H9 (cell line): ENCODE measurements at regions not wholly inside any gene's neighbourhood (a gene's known extent, or its start where the extent isn't known, plus 50 kb on each side); places are given as distances from the start of the nearest gene placed in this dataset.
A peak's percentile ranks its signal among the peaks of the same experiment; 100 is the strongest.

ENCODE experiments used
- DNase-seq: peaks from one replicate; pipeline ENCODE4 v3.0.0-alpha.2; 2017
- H2AFZ ChIP-seq: one replicate; pipeline ENCODE4 v1.6.1; 2013; ENCODE audit warnings: mild to moderate bottlenecking, low read length, control low read depth, moderate library complexity
- H2AK5ac ChIP-seq: 2 replicates; pipeline ENCODE4 v1.6.1; 2013; ENCODE audit warnings: low read length, control low read depth, mixed read lengths; ENCODE audit not compliant: insufficient read length
- H2BK120ac ChIP-seq: one replicate; pipeline ENCODE4 v1.6.1; 2013; ENCODE audit warnings: low read depth, mild to moderate bottlenecking, low read length, control low read depth, inconsistent platforms; ENCODE audit not compliant: poor library complexity, severe bottlenecking
- H2BK12ac ChIP-seq: 2 replicates; pipeline ENCODE4 v1.6.1; 2013; ENCODE audit warnings: low read length, control low read depth, mixed read lengths, low read depth; ENCODE audit not compliant: insufficient read length
- H2BK15ac ChIP-seq: 2 replicates; pipeline ENCODE4 v1.6.1; 2013; ENCODE audit warnings: low read depth, low read length, control low read depth
- H2BK20ac ChIP-seq: one replicate; pipeline ENCODE4 v1.6.1; 2013; ENCODE audit warnings: low read depth, mild to moderate bottlenecking, low read length, control low read depth, inconsistent platforms; ENCODE audit not compliant: poor library complexity, severe bottlenecking
- H2BK5ac ChIP-seq: 2 replicates; pipeline ENCODE4 v1.6.1; 2013; ENCODE audit warnings: low read length, control low read depth, mixed read lengths; ENCODE audit not compliant: insufficient read length
- H3K14ac ChIP-seq: 2 replicates; pipeline ENCODE4 v1.6.1; 2013; ENCODE audit warnings: low read length, control low read depth; ENCODE audit not compliant: insufficient read depth
- H3K18ac ChIP-seq: 2 replicates; pipeline ENCODE4 v1.6.1; 2013; ENCODE audit warnings: low read depth, mild to moderate bottlenecking, mixed read lengths, low read length, control low read depth; ENCODE audit not compliant: insufficient read length
- H3K23ac ChIP-seq: 2 replicates; pipeline ENCODE4 v1.6.1; 2013; ENCODE audit warnings: low read length, control low read depth, mixed read lengths, low read depth; ENCODE audit not compliant: insufficient read length
- H3K23me2 ChIP-seq: 2 replicates; pipeline ENCODE4 v1.6.1; 2013; ENCODE audit warnings: low read depth, mild to moderate bottlenecking, mixed read lengths, low read length, control low read depth; ENCODE audit not compliant: insufficient read length, poor library complexity, severe bottlenecking
- H3K27ac ChIP-seq: 2 replicates; pipeline ENCODE4 v1.5.1; 2013; ENCODE audit warnings: low read length, control low read depth, mixed read lengths, low read depth; ENCODE audit not compliant: insufficient read length
- H3K27me3 ChIP-seq: 2 replicates; pipeline ENCODE4 v1.6.1; 2013; ENCODE audit warnings: low read length, control low read depth, inconsistent platforms; ENCODE audit not compliant: insufficient read depth
- H3K4ac ChIP-seq: 2 replicates; pipeline ENCODE4 v1.6.1; 2013; ENCODE audit warnings: low read depth, mild to moderate bottlenecking, control low read depth, inconsistent platforms, low read length, moderate library complexity
- H3K4me1 ChIP-seq: 2 replicates; pipeline ENCODE4 v1.6.1; 2013; ENCODE audit warnings: low read length, control low read depth, inconsistent platforms; ENCODE audit not compliant: insufficient read depth
- H3K4me2 ChIP-seq: 2 replicates; pipeline ENCODE4 v1.6.1; 2013; ENCODE audit warnings: low read length, control low read depth, mixed read lengths; ENCODE audit not compliant: insufficient read length, insufficient read depth
- H3K56ac ChIP-seq: 2 replicates; pipeline ENCODE4 v1.6.1; 2013; ENCODE audit warnings: low read depth, mild to moderate bottlenecking, mixed read lengths, low read length, control low read depth; ENCODE audit not compliant: insufficient read length
- H3K79me1 ChIP-seq: 2 replicates; pipeline ENCODE4 v1.6.1; 2013; ENCODE audit warnings: low read depth, mild to moderate bottlenecking, moderate library complexity, low read length, control low read depth, inconsistent platforms; ENCODE audit not compliant: insufficient read depth, poor library complexity, severe bottlenecking
- H3K79me2 ChIP-seq: 2 replicates; pipeline ENCODE4 v1.6.1; 2013; ENCODE audit warnings: low read length, control low read depth, inconsistent platforms; ENCODE audit not compliant: insufficient read depth
- H3K9ac ChIP-seq: 2 replicates; pipeline ENCODE4 v1.6.1; 2013; ENCODE audit warnings: low read length, control low read depth, mixed read lengths; ENCODE audit not compliant: insufficient read length; ENCODE audit errors: extremely low read depth
- H3K9me3 ChIP-seq: one replicate; pipeline ENCODE4 v1.6.1; 2013; ENCODE audit warnings: low read depth, low read length, inconsistent platforms; ENCODE audit not compliant: control insufficient read depth
- H3T11ph ChIP-seq: one replicate; pipeline ENCODE4 v1.6.1; 2013; ENCODE audit warnings: mild to moderate bottlenecking, low read length, control low read depth, inconsistent platforms
- H4K20me1 ChIP-seq: one replicate; pipeline ENCODE4 v1.6.1; 2013; ENCODE audit not compliant: control insufficient read depth, insufficient read length, insufficient read depth
- H4K5ac ChIP-seq: 2 replicates; pipeline ENCODE4 v1.6.1; 2013; ENCODE audit warnings: low read depth, mild to moderate bottlenecking, mixed read lengths, low read length, control low read depth; ENCODE audit not compliant: insufficient read length
- H4K8ac ChIP-seq: replicated peaks from 2 replicates; pipeline ENCODE4 v1.6.1; 2013; ENCODE audit warnings: low read length, control low read depth, mixed read lengths, low read depth; ENCODE audit not compliant: insufficient read length
- H4K91ac ChIP-seq: 2 replicates; pipeline ENCODE4 v1.6.1; 2013; ENCODE audit warnings: low read depth, mild to moderate bottlenecking, moderate library complexity, mixed read lengths, low read length, control low read depth; ENCODE audit not compliant: insufficient read length
- H3K27ac Mint-ChIP-seq, 3 experiments: 2 replicates in 2 of 3; 3 replicates in 1 of 3; pipeline ENCODE4 v1.8.0; 2020 to 2021; ENCODE audit warnings: mixed read lengths in 3 of 3, mild to moderate bottlenecking in 1 of 3, moderate library complexity in 1 of 3
- H3K27me3 Mint-ChIP-seq: 2 replicates; pipeline ENCODE4 v1.8.0; 2021; ENCODE audit warnings: low read depth, mild to moderate bottlenecking, moderate library complexity, mixed read lengths
- H3K36me3 Mint-ChIP-seq, 3 experiments: 2 replicates in 2 of 3; 3 replicates in 1 of 3; pipeline ENCODE4 v1.8.0; 2020 to 2021; ENCODE audit warnings: low read depth in 3 of 3, mixed read lengths in 3 of 3; ENCODE audit not compliant: insufficient read depth in 1 of 3
- H3K4me1 Mint-ChIP-seq, 2 experiments: 2 replicates each; pipeline ENCODE4 v1.8.0; 2020; ENCODE audit warnings: mixed read lengths in 2 of 2
- H3K4me3 Mint-ChIP-seq, 2 experiments: 2 replicates in 1 of 2; 3 replicates in 1 of 2; pipeline ENCODE4 v1.8.0; 2020 to 2021; ENCODE audit warnings: mild to moderate bottlenecking in 2 of 2, mixed read lengths in 2 of 2, moderate library complexity in 1 of 2
- H3K9me3 Mint-ChIP-seq, 2 experiments: 2 replicates in 1 of 2; 3 replicates in 1 of 2; pipeline ENCODE4 v1.8.0; 2020; ENCODE audit warnings: mild to moderate bottlenecking in 2 of 2, mixed read lengths in 2 of 2, moderate library complexity in 1 of 2
- WGBS: extraction: QIAGEN DNeasy Blood & Tissue Kit; methylation state at CpG from one replicate; pipeline ENCODE4 v1.1.7; 2013; ENCODE audit warnings: missing lambda C conversion rate, low lambda C conversion rate, mixed read lengths; ENCODE audit not compliant: insufficient read length; ENCODE audit errors: extremely low coverage; 5-methylcytosine and 5-hydroxymethylcytosine counted together
- TF ChIP-seq, protein P1 (sequence below): fragments of 200-600 bp; sonication (generic); conservative IDR thresholded peaks from 3 replicates; pipeline ENCODE4 v1.8.0; 2021; ENCODE audit warnings: antibody characterized with exemption, mild to moderate bottlenecking

DNA sequence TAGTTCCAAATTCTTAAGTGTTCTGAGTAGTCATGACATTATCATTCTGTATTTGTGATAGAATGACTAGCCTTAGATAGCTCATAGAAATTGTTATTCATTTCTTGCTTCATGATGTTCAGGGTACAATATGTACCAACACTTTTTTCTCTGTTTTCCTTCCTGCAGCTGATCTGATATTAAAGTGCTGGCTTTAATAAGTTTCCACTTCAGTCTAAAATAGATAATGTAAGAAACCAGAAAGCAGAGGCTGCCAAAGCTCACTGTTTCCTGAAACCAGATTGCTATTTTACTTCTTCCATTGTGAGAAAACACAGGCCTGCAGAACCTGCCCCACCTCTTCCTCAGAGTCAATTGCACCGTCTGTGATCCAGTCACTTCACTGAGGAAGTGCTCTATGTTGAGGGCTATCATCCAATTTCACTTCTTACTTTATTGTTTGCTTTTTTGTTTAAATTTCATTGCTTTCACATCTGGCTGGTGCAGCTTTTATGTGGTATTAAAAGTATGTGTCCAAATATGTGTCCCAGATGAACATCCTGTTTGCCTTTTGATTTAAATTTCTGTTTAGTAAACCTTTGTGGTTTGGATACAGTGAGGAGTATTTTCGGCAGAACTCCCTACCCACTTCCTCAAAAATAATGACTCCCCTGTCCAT is 652.1 kb downstream of the ANKRD50 start:
- no peak overlapping the region for H3K14ac ChIP-seq
- H2BK20ac ChIP-seq = no peak overlapping the region
- H3K23me2 ChIP-seq = no peaks in the 10 kb centered on the region
- no peak overlapping the region for H3K4me3 Mint-ChIP-seq
- peak overlapping the region in 1 of 3 experiments; percentile 45; a peak in 2 of 7 replicates for H3K27ac Mint-ChIP-seq
- TF ChIP-seq, protein P1, sequence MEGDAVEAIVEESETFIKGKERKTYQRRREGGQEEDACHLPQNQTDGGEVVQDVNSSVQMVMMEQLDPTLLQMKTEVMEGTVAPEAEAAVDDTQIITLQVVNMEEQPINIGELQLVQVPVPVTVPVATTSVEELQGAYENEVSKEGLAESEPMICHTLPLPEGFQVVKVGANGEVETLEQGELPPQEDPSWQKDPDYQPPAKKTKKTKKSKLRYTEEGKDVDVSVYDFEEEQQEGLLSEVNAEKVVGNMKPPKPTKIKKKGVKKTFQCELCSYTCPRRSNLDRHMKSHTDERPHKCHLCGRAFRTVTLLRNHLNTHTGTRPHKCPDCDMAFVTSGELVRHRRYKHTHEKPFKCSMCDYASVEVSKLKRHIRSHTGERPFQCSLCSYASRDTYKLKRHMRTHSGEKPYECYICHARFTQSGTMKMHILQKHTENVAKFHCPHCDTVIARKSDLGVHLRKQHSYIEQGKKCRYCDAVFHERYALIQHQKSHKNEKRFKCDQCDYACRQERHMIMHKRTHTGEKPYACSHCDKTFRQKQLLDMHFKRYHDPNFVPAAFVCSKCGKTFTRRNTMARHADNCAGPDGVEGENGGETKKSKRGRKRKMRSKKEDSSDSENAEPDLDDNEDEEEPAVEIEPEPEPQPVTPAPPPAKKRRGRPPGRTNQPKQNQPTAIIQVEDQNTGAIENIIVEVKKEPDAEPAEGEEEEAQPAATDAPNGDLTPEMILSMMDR = no peak
- H2AFZ ChIP-seq = no peak overlapping the region
- H2BK15ac ChIP-seq = no peak overlapping the region
- no peaks in the 10 kb centered on the region for H3K27me3 Mint-ChIP-seq
- H3K27ac ChIP-seq = no peak overlapping the region
- no peaks in the 10 kb centered on the region; the same call in 1 of the 2 replicates for H3K4me1 ChIP-seq
- no peak overlapping the region for H3K4ac ChIP-seq
- no peaks in the 10 kb centered on the region for H3K9me3 ChIP-seq
- H4K8ac ChIP-seq = no peak overlapping the region
- peaks cover 11 to 13% of the 10 kb centered on the region in 2 experiments for H3K4me1 Mint-ChIP-seq
- no peak overlapping the region for H3K4me2 ChIP-seq
- H4K20me1 ChIP-seq = no peaks in the 10 kb centered on the region
- DNase-seq = no peak
- H2BK120ac ChIP-seq = no peak overlapping the region
- H2AK5ac ChIP-seq = no peak overlapping the region
- H2BK5ac ChIP-seq = no peak overlapping the region
- H3K23ac ChIP-seq = no peak overlapping the region
- no peak overlapping the region for H4K91ac ChIP-seq
- no peak overlapping the region for H3K18ac ChIP-seq
- H3K9me3 Mint-ChIP-seq = no peaks in the 10 kb centered on the region
- no peaks in the 10 kb centered on the region for H3K79me1 ChIP-seq
- no peak overlapping the region for H3K9ac ChIP-seq
- H3K79me2 ChIP-seq = no peaks in the 10 kb centered on the region
- no peak overlapping the region for H4K5ac ChIP-seq
- no peaks in the 10 kb centered on the region for H3K27me3 ChIP-seq
- WGBS = no CpG with 5 or more reads among the region's 2 CpGs
- no peak overlapping the region for H3T11ph ChIP-seq
- no peak overlapping the region for H2BK12ac ChIP-seq
- no peaks in the 10 kb centered on the region; a peak in 1 of 7 replicates for H3K36me3 Mint-ChIP-seq
- H3K56ac ChIP-seq = no peak overlapping the region
